Stimulated activated CD4-positive, alpha-beta T cell treated with anti-CD3 and anti-CD28 coated beads, Interleukin-4, amount 100 ng/mL, for 1 hour (primary cell): ENCODE measurements at regions not wholly inside any gene's neighbourhood (a gene's known extent, or its start where the extent isn't known, plus 50 kb on each side); places are given as distances from the start of the nearest gene placed in this dataset.
"Not testable (repeated sequence)": the region's sequence is repeated elsewhere in the genome, so short reads cannot be mapped to it uniquely, and the experiment has no call there.

ENCODE experiments used
- DNase-seq: peaks from one replicate; pipeline ENCODE4 v3.0.0-alpha.2; 2020

GRCh38 chr10:3570131-3570729 lies 214.8 kb downstream of the KLF6 start:
- DNase-seq: no peak

- no peak for DNase-seq
These were observed 216.0 kb downstream of the KLF6 start for GRCh38 chr10:3568983-3569382.

- no peak for DNase-seq
These were observed 216.6 kb downstream of the KLF6 start for GRCh38 chr10:3568392-3568791.

DNA sequence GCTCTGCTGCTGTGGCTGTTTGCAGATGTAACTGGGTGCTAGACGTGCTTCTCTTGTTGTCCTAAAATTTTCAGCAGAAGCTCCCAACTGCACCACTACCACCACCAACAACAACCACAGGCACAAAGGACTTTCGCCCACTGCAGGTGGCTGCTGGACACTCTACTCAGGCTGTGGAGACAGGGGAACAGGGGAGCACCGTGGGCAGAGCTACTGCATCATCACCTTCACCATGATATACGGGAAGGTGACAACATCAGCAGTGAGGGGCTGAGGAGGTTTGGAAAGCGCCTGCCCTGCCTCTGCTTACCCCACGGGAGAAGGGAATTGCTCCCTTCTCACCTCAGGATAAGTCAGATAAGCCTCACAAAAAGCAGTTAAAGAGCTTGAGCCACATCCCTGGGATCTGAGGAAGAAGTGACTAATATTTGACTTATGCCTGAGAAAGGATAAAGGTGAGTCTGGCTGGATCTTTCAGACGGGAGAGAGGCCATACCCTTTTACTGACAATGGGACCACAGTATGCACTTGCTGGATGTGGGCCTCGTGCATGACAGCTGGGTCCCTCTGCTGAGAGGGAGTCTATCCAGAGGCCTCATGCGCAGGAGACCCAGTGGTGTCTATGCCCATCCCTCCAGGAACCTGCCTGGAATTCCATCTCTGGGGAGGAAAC lies 217.6 kb downstream of the KLF6 start:
- DNase-seq: no peak

DNA sequence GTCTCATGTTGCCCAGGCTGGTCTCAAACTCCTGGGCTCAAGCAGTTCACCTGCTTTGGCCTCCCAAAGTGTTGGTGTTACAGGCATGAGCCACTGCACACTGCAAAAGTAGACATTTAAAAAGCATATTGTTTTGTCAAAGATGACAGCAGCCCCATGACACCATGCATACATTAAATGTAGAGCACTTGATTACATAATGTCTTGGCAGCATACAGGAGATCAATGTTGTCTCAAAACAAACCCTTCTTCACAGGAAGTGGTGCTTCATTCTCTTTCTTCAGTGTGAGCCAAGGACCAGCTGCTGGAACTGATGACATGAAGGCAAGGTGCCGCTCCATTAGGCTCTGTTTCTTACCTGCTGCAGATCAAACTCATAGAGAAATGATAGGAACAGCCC lies 218.4 kb downstream of the KLF6 start:
- DNase-seq: no peak

DNA sequence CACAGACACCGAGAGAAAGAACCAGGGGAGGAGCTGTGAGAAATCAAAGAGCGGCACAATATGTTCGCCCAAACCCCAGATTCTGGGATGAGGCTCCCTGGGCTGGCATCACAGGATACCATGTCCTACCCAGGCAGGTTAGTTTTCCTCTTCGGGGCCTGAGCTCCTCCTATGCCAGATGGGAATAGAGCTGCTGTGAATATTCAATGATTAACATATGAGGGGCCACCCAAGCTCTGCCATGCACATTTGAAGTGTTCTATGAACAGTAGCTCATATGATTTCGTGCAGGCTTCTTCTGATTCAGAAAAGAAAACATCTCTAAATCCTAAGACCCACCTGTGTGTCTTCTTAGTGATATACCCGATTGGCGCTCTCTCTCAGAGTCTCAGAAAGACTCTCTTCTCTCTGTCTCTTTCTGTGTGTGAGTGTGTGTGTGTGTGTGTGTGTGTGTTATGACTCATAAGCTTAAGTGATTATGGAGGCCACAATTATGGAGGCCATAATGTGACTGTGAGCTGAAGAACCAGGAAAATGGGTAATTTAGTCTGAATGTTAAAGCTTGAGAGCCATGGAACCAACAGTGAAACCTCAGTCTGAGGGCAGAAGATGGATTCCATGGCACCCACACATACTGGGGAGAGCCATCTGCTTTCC lies 220.5 kb downstream of the KLF6 start:
- DNase-seq: no peak

DNA sequence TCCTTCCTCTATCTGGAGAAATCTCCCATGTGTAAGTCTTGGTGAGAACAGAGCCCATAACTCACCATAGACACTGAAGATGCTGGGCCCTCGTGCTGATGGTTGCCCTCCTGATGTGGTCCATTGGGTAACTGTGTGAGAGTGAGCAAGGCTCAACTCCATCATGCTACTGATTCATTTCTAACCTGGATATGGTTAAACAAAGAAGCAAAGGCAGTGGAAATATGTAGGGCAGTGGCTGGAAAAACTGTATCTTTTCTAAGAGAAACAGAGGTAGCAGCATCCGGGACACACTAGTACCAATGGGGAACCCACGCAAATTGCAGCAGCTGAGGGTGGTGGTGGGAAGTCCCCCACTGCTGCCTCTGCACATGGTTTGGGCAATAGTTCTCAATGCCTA lies 221.7 kb downstream of the KLF6 start:
- DNase-seq: peak; percentile 28

DNA sequence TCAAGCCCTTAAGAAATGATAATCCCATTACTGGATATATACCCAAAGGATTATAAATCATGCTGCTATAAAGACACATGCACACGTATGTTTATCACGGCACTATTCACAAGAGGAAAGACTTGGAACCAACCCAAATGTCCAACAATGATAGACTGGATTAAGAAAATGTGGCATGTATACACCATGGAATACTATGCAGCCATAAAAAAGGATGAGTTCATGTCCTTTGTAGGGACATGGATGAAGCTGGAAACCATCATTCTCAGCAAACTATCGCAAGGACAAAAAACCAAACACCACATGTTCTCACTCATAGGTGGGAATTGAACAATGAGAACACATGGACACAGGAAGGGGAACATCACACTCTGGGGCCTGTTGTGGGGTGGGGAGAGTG lies 224.4 kb downstream of the KLF6 start:
- not testable (repeated sequence) for DNase-seq

- no peak for DNase-seq
These were observed 225.5 kb downstream of the KLF6 start for GRCh38 chr10:3559527-3559926.

GRCh38 chr10:3559011-3559410 lies 226.0 kb downstream of the KLF6 start:
- no peak for DNase-seq

GRCh38 chr10:3556191-3557017 lies 228.6 kb downstream of the KLF6 start:
- not testable (repeated sequence) for DNase-seq

DNA sequence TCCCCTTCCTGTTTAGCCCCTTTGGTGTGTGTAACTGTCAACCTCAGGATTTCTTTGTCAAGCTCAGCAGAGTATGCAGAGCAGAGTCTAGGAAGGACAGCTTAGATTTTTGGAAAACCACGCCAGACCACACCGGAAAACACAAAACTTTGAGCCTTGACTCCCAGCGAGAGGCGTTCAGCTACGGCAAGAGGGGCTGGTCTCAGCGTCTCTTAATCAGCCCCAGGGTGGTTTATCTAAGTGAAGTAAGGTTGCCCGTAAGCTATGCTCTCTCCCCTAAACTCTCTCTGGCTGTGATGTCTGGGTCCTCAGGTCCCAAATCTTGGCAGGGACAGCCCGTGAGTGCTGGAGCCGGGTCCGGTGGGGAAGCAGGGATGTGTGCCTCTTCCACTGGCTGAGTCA lies 230.9 kb downstream of the KLF6 start:
- no peak for DNase-seq

GRCh38 chr10:3552281-3552680 lies 232.7 kb downstream of the KLF6 start:
- no peak for DNase-seq

- no peak for DNase-seq
These were observed 233.2 kb downstream of the KLF6 start for GRCh38 chr10:3551761-3552160.

GRCh38 chr10:3549118-3549517 lies 235.9 kb downstream of the KLF6 start:
- DNase-seq: no peak

GRCh38 chr10:3548702-3549101 lies 236.3 kb downstream of the KLF6 start:
- DNase-seq: no peak

DNA sequence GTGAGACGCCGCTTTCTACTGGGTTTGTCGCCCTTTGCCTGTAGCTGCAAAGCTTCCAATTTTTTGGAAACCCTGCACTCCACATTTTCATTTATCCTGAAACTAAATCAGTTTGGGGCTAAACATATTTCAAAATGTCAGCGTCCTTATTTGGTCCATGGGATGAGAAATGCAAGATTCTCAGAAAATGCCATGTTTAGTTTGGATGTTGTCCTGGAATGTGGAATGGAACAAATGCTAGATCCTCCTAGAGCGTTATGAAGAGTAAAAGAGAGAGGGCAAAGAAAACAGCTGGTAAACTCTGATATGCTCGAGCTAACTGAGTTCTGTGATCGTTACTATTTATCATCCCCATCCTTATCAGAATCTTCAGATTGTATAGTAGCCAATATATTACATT lies 236.9 kb downstream of the KLF6 start:
- DNase-seq: no peak

- DNase-seq: no peak
These were observed 240.4 kb downstream of the KLF6 start for GRCh38 chr10:3544561-3544960.

GRCh38 chr10:3542185-3542611 lies 242.8 kb downstream of the KLF6 start:
- no peak for DNase-seq

DNA sequence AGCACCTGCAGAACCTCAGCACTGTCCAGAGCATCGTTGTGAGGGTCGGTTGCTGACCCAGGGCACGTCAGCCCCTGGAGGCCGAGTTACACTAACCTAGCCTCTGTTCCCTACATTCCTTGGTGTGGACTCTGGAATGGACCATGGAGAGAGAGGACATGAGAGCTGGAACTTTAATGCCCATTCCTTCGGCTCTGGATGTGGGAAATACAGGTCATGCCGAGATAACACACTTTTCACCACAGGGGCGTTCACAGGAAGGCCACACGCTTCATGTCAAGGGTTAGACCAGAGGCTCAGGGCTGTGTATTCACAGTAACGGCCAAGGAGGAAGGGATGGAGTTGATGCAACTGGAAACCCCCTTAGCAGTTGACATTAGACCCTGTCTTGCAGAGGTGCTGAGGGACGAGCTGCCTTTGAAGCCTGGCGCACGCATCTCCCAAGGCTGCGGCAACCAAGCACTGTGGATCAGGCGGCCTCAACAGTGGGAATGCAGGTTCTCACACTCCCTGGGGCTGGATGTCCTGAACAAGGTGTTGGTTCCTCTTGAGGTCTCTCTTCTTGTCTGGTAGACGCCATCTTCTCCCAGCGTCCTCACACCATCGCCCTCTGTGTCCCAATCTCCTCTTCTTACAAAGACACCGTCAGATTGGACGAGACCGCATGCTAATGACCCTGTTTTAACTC lies 245.2 kb downstream of the KLF6 start:
- no peak for DNase-seq

DNA sequence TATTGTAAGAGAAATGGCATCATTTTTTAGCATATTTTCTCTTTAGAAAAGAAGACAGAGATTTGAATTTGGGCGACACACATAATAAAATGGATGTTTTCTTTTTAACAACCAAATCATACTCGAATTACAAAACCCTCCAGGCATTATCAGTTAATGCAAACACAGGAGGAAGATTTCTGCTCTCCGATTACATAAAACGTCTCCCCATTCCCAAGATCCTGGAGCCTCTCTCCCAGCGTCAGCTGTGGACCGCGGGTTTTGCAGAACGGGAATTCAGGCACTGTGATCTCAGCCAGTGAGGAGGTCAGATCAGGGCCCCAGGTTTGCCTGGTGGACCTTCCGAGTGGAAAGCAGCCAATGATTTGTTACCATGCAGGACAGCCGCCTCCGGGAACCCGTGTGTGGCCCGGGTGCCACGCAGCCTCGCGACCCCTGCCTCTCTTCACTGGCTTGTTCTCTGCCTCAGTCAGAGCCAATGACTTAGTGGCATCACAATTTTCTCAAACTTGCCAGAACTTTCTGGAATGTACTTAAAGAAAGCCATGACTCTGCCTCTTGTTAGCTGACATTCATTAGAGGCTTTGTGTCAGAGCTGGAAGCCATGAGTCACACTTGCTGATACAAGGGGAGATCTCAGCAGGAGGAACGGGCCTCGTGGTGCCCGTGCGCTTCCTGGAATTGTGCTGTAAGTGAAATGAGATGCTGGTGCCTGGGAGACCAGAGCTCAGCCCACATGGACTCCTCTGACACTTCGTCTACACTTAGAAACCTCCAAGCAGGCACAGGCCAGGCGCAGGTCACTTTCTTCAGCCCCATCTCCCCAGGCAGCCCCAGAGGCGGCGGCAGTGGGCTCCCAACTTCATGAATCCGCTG lies 246.1 kb downstream of the KLF6 start:
- no peak for DNase-seq

GRCh38 chr10:3538291-3538655 lies 246.7 kb downstream of the KLF6 start:
- DNase-seq: no peak
